ENCODE measurements at regions not wholly inside any gene's neighbourhood (a gene's known extent, or its start where the extent isn't known, plus 50 kb on each side); places are given as distances from the start of the nearest gene placed in this dataset.

GRCh38 chr12:65540140-65540539 lies 261.7 kb downstream of the MSRB3 start:
- TF ChIP-seq CTCF (IDR thresholded peaks at IDR 0.05) (no peak), POLR2A (IDR thresholded peaks at IDR 0.05) (no peak)

All from uterus (tissue), 2 donors.